GM18858 (cell line): ENCODE measurements at regions not wholly inside any gene's neighbourhood (a gene's known extent, or its start where the extent isn't known, plus 50 kb on each side); places are given as distances from the start of the nearest gene placed in this dataset.
"Not testable (repeated sequence)": the region's sequence is repeated elsewhere in the genome, so short reads cannot be mapped to it uniquely, and the experiment has no call there.

Experiments used
- ATAC-seq: cut with Tn5 transposase; IDR thresholded peaks from one replicate; pipeline ENCODE4 v1.9.1; 2021; ENCODE audit not compliant: unreplicated experiment

GRCh38 chr22:49404576-49405241 lies 423.0 kb downstream of the BRD1 start:
- no peak for ATAC-seq

GRCh38 chr22:49404020-49404419 lies 423.7 kb downstream of the BRD1 start:
- no peak for ATAC-seq

- no peak for ATAC-seq
Observed at GRCh38 chr22:49403102-49403501, 424.6 kb downstream of the BRD1 start.

GRCh38 chr22:49402169-49402568 lies 425.5 kb downstream of the BRD1 start:
- no peak for ATAC-seq

GRCh38 chr22:49400941-49401598 lies 426.6 kb downstream of the BRD1 start:
- ATAC-seq = no peak

- no peak for ATAC-seq
Observed at GRCh38 chr22:49400136-49400940, 427.3 kb downstream of the BRD1 start.

GRCh38 chr22:49398646-49399045 lies 429.0 kb downstream of the BRD1 start:
- ATAC-seq = no peak

GRCh38 chr22:49398115-49398514 lies 429.6 kb downstream of the BRD1 start:
- no peak for ATAC-seq

- ATAC-seq = no peak
Observed at GRCh38 chr22:49396817-49397216, 430.9 kb downstream of the BRD1 start.

- ATAC-seq = no peak
Observed at GRCh38 chr22:49395617-49396016, 432.1 kb downstream of the BRD1 start.

GRCh38 chr22:49395062-49395461 lies 432.6 kb downstream of the BRD1 start:
- not testable (repeated sequence) for ATAC-seq

GRCh38 chr22:49394116-49394785 lies 433.4 kb downstream of the BRD1 start:
- ATAC-seq = no peak

- ATAC-seq = no peak
Observed at GRCh38 chr22:49393526-49393925, 434.1 kb downstream of the BRD1 start.

GRCh38 chr22:49392841-49393510 lies 434.7 kb downstream of the BRD1 start:
- no peak for ATAC-seq

GRCh38 chr22:49392247-49392646 lies 435.4 kb downstream of the BRD1 start:
- ATAC-seq = no peak

- ATAC-seq = no peak
Observed at GRCh38 chr22:49391436-49391835, 436.2 kb downstream of the BRD1 start.

GRCh38 chr22:49390954-49391353 lies 436.7 kb downstream of the BRD1 start:
- ATAC-seq = no peak

- not testable (repeated sequence) for ATAC-seq
Observed at GRCh38 chr22:49383909-49384308, 443.8 kb downstream of the BRD1 start.

GRCh38 chr22:49382451-49382735 lies 445.3 kb downstream of the BRD1 start:
- ATAC-seq = no peak

- ATAC-seq = no peak
Observed at GRCh38 chr22:49381595-49382450, 445.9 kb downstream of the BRD1 start.
